Ishikawa (cell line): ENCODE measurements at regions not wholly inside any gene's neighbourhood (a gene's known extent, or its start where the extent isn't known, plus 50 kb on each side); places are given as distances from the start of the nearest gene placed in this dataset.

Experiments
- NFIC ChIP-seq: IDR thresholded peaks from 2 replicates; pipeline ENCODE4 v1.6.1; 2012
- TAF1 ChIP-seq: IDR thresholded peaks from 2 replicates; pipeline ENCODE4 v1.6.1; 2012; ENCODE audit warnings: low read depth, mild to moderate bottlenecking
- TEAD4 ChIP-seq: IDR thresholded peaks from 2 replicates; pipeline ENCODE4 v1.6.1; 2012
- USF1 ChIP-seq: IDR thresholded peaks from 2 replicates; pipeline ENCODE4 v1.6.1; 2012

GRCh38 chr5:88937406-88937805 is 54.4 kb upstream of the MEF2C start:
- TF ChIP-seq NFIC (no peak), USF1 (no peak), TAF1 (no peak), TEAD4 (no peak)
